ENCODE measurements at regions not wholly inside any gene's neighbourhood (a gene's known extent, or its start where the extent isn't known, plus 50 kb on each side); places are given as distances from the start of the nearest gene placed in this dataset.

DNA sequence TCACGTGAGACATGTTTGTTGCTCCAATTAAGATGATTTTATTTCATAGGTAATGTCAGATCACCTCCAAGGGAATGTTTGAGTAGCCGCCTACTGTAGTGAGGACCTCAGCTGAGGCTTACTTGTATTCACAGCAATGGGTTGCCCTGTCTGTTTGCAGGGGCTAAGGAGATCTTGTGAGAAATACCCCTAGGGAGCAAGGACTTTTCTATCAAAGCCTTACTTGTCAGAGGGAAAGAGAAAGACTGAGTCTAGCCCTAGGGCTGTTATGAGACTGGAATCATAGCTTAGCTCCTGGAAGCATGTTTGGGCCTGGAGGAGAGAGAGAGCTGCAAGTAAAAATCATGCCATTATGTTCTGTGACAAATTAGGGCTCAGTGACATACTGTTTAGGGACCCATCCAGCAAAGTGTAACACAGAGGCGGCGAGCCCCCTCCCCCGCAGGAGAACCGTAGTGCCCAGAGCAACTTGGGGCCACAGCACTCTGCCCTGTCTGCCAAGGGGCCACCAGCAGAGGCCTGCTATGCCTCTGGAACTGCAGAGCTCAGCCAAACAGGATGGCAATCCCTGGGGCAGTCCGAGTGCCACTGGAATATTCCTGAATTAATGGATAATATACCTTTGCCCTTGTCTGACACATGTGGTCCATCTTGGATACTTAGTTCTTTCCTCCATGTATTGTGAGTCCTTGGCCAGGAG, 178.8 kb downstream of the DACT1 start:
- no peak for DNase-seq

GRCh38 chr14:58817846-58818245, 180.1 kb downstream of the DACT1 start:
- DNase-seq, result no peak

- DNase-seq, result no peak
Observed at GRCh38 chr14:58820032-58820431, 182.3 kb downstream of the DACT1 start.

DNA sequence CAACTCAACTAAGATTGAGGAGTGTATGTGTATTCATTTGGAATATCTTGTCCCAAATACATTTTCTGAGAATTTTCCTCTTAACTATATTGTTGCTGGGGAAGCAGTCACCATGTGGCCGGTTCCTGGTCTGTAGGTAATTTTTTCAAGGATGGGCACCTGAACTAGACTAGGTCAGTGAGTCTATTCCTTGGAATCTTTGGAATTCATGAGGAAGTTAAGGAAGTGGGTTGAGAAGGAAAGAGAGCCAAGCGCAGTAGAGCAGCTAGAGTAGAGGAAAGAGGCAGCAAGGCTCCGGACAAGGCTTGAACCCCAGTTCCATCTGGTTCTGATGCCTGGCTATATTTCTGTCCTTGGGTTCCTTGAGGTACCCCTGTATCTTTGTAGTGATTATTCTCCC, 183.7 kb downstream of the DACT1 start:
- no peak for DNase-seq

GRCh38 chr14:58822856-58823255, 185.1 kb downstream of the DACT1 start:
- DNase-seq, result no peak

- DNase-seq, result no peak
Observed at GRCh38 chr14:58823312-58823711, 185.6 kb downstream of the DACT1 start.

- no peak for DNase-seq
Observed at GRCh38 chr14:58824106-58824505, 186.3 kb downstream of the DACT1 start.

DNA sequence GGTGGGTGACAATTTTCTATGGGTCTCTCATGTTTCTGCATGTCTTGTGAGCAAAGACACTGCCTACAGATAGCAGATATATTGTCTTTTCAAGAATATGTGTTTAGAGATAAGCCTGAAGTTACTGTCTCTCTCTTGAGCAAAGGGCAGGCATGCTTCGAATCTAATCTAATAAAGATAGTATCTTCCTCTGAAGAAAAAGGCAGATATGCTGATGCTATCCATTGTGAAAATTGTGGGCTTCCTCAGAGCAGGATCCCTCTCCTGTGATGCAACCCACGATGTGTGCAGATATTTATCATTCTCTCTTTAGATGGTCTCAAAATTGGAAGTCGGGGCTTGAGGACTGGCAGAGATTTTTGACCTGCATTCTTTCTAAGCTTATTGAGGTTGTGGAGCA, 187.0 kb downstream of the DACT1 start:
- no peak for DNase-seq

GRCh38 chr14:58825606-58826005, 187.8 kb downstream of the DACT1 start:
- DNase-seq, result no peak

DNA sequence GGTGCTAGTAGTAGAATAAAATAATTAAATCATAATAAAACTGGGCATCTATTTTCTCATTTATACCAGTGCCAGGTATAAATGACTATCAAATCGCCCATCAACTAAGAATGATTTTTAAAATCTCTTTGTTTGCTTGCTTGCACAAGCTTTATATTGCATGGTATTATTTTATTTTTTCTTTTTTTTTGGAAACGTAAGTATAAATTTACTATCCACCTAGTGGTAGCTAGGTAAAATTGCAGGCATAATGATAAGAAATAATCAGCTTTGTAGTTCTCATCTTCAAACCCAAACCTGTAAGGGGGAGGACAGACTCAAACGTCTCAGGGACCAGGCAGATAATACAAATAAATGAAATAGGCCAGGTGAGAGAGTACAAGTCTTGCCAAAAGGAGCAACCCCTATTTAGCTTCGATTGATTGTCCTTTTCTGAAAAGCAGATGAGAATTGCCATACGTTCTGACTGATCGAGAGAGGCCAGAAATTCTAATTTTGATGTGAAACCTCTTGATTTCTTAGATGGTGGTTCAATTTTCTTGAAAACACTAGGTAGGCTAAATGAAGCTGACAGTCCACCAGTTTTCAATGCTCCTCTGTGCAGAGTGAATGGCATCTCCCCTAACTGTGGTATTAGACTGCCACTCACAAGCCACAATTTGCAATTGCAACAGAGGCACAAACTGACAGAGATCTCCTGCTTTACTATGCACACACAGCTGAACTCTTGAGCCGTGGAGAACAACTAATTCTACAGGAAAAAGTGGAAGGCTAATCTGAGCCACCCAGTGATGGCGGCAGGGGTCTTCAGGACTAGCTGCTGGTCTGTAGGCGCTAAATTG, 189.3 kb downstream of the DACT1 start:
- DNase-seq, result no peak

GRCh38 chr14:58828298-58828697, 190.5 kb downstream of the DACT1 start:
- no peak for DNase-seq

DNA sequence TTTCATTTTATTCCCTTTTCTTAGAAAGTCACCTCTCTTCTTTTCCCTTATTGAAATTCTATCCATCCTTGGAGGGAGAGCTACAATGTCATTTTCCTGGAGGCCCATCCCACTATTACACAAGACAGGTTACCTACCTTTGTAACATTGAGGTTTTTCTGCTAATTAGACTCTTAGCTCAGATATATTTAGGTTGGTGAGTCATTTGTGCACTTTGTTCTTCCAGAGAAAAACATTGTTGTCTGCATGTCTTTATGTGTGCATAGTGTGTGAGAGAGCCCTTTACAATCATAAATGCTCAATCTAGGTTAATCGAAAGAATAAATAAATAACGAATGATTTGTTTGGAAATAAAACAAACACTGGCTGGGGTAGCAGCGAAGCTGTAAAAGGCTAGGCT, 191.8 kb downstream of the DACT1 start:
- peak; percentile 59 for DNase-seq

DNA sequence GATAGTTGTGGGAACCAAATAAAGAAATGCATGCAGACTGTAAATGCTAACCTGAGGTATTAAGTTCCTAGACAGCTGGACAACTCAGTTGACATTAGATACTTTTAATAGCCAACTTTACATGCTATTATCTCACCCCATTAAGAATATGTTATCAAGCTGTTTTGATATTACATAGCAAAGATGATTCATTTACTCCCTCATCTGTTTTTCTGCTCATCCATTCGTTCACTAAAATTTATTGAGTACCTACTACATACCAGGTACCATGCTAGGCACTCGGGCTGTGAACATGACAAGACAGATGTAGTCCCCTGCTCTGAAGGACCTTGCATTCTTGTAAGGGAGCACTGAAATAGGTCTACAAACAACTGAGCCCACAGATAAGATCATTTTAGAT, 192.4 kb downstream of the DACT1 start:
- no peak for DNase-seq

DNA sequence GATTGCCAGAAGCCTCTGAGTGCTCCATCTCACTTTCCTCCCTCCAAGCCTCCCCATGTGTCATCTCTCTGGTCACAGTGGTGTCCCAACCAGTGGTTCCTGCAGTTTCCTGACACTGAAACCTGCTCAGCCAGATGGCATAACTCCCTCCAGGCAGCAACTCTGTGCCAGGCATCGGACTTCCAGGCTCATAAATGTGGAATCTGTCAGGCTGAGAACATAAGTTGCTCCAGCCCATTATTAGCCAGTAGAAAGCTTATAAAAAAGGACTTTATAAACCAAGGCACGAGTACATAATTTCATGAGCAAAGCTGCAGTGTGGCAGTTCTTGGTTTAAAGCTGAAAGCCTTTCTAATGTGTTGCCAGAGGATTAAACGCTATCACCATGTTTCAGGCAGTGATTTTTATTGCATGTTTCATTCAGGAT, 194.3 kb downstream of the DACT1 start:
- DNase-seq, result no peak

GRCh38 chr14:58833634-58834378, 196.0 kb downstream of the DACT1 start:
- DNase-seq, result no peak

DNA sequence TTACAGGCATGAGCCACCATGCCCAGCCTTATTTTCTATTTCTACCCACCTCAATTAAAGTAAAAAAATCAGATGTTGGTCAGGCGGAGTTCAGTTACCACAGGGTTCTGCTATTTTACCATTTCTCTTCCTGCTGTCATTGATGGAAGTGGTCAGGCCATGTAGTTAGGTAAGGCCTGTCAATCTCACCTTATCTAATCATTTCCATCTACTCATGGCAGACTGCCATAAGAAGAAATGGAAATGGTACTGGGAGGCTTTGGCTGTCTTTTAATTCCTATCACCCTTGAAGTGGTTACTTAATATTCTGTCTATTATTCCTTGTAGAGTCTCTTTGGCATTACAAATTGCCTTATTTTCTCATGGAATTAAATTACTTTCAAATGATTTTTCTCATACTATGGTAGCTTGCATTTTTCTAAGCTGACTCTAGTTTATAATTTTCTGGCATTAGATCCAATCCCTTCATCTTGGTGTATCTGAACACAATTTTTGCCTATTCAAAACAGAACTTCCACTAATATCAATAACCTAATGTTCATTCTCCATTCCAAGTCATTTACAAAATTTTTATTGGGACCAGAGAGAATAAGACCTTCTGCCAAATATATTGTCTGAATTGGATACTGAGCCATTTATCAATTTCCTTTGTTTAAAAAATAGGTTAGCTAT, 198.7 kb downstream of the DACT1 start:
- no peak for DNase-seq

DNA sequence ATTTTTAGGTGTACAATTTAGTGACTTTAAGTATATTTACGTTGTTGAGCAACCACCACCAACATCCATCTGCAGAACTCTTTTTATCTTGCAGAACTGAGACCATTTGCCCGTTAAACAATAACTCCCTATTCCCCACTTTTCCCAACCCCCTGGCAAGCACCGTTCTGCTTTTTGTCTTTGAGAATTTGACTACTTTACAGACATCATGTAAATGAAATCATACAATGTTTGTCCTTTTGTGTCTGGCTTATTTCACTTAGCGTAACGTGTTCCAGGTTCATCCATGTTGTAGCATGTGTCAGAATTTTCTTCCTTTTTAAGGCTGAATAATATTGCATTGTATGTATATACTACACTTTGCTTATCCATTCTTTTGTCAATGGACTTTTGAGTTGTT, 201.5 kb downstream of the DACT1 start:
- DNase-seq, result no peak

- peak; percentile 32 for DNase-seq
Observed at GRCh38 chr14:58844544-58844943, 206.8 kb downstream of the DACT1 start.

DNA sequence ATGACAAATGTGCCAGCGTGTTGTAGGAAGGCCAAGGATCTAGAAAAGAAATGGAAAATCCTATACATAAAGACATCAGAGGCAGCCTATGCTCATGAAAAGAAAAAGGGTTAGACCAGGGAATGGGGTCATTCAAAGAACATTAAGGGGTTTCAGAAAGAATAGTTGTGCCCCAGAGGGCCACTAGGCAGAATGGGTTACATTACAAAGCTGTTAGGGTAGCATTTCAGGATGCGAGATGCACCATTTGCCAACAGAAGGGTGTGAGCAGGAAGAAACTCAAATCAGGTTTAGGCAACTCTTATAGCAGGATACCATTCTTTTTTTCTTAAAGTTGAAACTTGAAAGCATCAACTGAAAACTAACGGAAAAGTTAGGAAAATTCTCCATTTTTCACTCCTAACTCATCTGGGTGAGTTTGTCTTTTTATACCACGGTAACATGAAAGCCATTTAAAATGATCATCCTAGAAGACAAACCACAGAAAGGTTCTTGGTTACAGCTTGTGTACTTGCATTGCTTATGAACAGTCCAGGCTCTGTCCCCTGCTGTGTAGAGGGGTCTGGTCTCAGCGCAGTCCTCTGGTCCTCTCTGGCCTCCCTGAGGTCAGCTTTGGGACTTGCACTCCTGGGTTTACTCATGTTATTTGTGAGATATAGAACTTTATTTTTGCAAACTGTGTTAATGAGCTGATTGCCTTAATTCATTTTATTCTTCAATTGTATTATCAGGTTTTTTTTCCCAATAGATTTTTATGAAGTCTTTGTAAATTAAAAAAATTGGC, 209.1 kb downstream of the DACT1 start:
- no peak for DNase-seq

DNA sequence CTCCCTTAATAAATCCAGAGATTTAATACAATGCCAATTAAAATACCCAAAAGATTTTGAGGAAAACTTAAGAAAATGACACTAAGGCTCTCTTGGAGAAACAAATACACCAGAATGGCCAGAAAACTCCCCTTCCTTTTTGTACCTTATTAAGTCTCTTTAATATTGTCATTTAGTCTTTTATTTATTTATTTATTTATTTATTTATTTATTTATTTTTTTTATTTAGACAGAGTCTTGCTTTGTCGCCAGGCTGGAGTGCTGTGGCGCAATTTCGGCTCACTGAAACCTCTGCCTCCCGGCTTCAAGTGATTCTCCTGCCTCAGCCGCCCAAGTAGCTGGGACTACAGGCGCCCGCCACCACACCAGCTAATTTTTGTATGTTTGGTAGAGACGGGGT, 210.6 kb downstream of the DACT1 start:
- no peak for DNase-seq

DNA sequence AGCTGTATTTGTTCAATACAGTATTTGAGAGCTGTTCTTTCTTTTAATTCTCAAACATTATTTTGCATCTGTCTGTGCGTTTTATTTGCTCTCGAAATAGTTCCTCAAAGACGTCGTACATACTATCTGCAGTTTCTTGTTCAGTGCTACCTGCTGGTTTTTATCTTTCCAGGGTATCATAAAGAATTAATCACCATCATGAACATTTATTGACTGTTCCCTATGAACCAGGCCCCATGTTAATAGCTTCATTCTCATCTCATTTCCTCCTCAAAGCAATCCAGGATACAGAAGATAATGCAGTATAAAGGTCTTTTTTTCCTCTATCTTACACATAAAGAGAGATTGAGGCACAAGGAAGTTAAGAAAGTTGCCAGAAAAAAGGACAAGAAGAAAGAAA, 211.8 kb downstream of the DACT1 start:
- DNase-seq, result no peak

DNA sequence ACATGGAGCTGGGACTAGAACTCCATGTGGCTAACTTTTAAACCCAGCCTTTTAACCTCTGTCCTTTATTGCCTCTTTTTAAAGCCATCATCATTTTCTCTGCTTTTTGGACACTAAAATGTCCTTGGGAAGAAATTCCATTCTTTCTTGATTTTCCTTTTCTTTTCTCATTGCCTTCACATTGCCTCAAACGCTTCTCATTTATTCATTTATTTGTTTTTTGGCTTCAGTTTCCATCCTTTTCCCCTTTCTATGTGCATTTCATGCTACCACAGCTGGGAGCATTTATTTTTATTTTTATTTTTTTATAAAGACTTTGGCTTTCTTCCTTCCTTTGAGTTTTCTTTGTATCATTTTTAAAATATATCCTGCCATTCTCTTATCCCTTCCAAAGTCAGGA, 212.2 kb downstream of the DACT1 start:
- DNase-seq, result no peak

Data from NCI-H2029 treated with DMSO at 0.1 percent for 48 hours (cell line).